Stimulated activated CD4-positive, alpha-beta T cell treated with anti-CD3 and anti-CD28 coated beads, TNF-alpha, amount 100 ng/mL, for 1 hour (primary cell): ENCODE measurements at regions not wholly inside any gene's neighbourhood (a gene's known extent, or its start where the extent isn't known, plus 50 kb on each side); places are given as distances from the start of the nearest gene placed in this dataset.
"Not testable (repeated sequence)": the region's sequence is repeated elsewhere in the genome, so short reads cannot be mapped to it uniquely, and the experiment has no call there.

Experiments used
- DNase-seq, 3 donors: peaks; one replicate each; pipeline ENCODE4 v3.0.0-alpha.2; 2020; ENCODE audit warnings: low read depth in 3 of 3, low spot score in 1 of 3

DNA sequence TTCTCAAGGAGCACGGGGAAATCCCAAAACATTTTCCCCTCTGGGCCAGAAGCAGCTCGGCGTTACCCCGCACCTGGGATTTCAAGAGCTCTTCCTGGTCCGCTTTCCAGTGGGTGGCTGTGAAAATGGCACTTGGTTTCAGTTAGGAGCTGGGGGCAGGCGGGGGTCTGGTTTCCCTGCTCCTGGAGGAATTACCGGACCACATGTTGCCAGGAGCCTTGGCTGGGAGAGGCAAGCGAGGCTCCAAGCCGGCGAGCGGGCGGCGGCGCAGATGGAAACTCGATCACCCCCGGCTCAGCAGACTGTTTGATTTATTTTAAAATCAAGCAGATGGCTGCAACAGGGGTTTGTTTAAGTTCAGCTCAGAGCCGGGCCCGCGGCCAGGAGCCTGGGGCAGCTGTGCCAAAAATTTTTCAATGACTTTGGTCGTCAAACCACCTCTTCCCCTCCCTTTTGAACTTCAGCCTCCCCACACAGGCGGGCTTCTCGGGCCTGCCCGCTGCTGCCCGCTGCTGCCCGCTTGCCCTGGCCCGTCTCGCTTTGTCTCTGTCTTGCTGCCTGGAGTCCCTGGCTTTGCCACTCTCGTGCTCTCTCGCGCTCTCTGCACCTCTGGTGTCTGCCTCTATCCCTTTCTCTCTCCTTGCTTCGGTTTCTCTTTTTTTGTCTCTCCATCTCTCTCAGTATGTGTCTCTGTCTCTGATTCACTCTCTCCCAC lies 108.0 kb upstream of the CIBAR2 start:
- DNase-seq = no peak

DNA sequence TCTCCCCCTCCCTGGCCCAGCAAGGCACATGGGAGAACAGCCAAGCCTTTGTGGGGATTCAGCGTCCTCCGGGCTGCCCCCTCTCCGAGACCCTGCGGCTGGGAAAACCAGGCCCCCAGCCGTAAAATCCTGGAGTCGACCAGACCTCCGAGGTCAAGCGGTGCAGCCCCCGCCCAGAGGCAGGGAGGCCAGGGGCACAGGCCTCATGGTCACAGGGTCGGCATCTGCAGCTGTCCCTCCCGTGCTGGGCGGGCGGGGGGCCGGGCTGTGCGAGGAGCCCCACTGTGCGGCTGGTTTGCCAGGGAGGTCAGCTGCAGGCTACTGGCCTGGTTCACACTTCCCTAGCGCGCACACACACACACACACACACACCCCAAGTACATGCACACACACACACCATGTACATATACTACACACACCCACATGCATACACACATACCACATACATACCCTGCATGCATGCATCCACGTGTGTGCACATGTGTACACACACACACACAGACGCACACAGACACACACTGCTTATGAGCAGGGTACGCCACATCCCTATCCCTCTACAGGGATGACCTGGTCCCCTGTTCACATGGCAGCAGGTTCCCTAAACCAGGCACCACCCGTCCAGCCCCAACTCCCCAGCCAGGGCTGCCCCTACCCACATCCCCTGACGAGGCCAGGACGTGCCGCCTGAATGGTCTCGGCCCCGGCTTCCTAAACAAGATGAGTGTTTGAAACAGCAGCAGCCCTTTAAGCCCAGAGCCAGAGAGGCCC lies 108.9 kb upstream of the CIBAR2 start:
- no peak for DNase-seq

DNA sequence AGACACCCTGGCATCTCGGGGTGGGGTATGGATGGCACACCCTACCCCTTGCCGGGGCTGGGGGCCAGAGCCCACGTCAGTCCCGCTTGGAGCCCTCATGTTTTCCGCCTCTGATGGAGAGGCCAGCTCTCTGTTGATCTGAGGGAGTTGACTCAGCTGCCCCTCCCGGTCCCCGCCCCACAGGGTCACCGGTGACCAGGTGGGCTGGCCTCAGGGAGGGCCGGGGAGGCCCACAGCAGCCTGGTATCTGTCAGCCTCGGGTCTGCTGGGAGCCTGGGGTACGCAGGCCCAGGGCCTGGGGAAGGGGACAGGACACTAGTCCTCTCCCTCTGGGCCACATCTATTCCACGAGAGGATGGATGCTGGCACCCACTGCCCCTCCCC lies 109.5 kb upstream of the CIBAR2 start:
- DNase-seq = no peak

DNA sequence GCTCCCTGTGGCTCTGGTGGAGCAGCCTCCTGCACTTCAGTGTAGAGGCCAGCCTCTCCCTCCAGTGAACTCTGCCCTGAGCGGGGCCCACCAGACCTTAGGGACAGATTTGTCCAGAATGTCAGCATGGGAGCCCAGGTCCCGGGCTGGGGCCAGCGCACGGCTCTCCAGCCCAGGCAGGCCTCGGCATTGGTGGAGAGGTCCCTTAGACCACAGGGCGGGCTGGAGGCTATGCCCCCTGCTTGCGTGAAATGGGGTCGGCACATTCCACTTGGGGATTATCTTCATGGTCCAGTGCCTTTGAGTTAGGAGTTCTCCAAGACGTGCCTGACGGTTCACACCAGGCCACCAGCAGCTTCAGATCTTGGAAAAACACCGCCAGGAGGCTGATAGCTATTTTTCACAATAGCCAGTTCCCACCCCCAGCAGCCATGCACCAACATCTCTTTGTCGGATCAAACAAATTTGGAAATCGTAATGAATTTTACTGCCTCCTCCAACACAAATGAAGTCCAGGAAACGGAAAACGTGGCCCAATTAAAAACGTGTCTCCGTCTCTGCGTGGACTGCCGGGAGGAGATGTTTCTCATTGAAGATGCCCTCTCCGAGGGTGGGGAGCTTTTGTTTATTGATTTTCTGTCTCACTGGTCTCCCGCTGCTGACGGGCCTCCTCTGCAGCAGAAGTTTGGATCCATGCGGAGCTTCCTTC lies 110.0 kb upstream of the CIBAR2 start:
- DNase-seq = no peak

DNA sequence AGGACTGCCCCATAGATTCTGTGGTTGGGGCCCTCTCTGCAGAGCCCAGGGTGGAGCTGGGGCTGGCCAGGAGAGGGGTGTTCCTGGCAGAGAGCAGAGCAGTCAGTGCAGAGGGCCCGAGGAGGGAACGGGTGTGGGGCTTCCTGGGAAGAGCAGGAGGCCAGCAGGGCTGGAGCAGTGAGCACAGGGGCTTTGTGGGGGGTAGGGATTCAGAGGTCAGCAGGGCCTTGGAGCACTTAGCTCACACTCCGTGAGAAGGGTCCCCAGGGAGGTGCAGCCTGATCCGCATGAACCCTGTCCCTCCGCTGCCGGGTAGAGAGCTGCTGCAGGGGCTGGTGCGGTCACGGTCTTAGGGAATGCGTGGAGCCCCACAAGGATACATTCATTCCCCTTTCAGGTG lies 113.0 kb upstream of the CIBAR2 start:
- DNase-seq = no peak

DNA sequence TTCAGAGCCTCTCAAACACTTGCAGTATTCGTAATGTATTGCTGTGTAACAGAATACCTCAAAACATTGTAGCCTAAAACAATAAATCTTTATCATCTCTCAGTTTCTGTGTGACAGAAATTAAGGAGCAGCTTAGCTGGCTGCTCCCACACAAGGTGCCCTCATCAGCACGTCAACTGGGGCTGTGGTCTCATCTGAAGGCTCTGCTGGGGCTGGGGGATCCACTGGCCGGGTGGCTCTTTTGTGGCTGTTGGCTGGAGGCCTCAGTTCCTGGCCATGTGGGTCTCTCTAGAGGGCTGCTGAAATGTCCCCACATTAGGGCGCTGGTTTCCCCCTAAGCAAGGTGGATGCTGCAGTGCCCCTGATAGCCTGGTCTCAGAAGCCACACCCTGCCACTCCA lies 113.4 kb upstream of the CIBAR2 start:
- no peak for DNase-seq

DNA sequence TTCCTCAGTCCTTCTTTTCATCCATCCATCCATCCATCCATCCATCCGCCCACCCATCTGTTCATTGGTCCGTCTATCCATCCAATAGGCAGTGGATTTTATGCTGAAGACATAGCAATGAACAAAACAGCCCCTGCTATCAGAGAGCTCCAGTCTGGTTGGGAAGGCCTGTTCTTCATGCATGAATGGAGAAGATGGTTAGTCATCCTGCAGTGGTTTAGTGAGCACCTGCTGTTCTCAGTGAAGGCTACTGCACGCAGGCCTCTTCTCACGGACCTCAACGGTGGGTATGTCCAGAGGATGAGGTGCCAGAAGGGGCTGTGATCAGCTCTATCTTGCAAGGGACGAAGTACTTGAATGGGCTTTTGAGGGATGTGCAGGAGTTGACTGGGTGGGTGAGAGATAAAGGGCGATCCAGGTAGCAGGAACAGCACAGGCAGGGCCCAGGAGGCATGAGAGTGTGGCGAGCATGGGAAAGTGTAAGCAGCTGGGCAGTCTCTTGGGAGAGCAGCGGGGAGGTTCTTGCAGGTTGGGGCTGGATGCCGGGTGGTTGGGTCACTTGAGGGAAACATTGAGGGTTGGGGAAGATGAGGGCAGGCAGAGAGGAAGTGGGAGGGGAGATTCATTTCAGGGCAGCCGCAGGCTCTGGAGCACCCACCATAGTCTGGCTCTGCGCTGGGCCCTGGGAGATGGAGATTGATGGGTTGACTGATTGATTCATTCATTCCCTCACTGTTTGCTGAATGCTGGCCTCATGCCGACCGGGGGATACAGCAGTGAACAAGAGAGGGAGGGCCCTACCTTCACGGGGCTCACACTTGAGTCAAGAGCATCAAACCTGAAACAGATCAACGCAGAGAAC lies 115.0 kb upstream of the CIBAR2 start:
- DNase-seq = no peak

DNA sequence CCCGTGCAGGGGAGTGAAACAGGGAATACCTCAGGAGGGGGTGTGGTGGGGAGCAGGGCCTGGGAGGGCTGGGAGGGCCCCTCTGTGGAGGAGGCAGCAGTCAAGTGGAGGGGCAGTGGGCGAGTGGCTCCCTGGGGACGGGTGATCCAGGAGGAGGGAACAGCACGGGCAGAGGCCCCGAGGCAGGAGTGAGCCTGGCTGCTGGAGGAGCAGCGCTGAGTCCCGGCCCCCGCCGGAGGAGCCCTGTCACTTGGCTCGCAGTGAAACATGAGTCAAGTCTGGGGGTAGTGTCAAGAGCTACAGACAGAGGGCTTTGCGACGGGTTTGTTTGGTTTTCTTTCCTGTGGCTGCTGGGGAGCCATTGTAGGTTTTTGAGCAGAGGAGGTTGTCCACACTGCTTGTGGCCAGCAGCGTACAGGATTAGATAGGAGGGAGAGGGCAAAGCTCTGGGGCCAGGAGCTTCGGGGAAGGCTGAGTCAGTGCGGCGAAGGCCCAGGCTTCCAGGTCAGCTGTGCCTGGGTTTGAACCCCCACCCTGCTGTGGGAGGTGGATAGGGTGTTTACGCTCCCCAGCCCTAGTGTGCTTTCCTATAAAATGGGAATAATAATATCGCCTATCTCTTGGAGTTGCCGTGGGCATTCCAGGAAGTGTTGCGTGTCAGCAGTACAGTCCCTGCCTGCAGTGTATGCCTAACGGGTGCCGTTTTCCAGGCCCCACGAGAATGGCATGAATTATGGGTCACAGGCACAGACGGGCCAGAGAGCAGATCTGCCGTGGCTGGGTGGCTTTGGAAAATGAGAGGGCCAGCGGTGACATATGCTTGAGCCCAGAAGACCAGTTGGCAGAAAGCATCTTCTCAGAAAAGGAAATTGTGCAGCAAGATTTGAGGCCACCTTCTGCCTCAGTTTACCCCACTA lies 115.9 kb upstream of the CIBAR2 start:
- no peak for DNase-seq

DNA sequence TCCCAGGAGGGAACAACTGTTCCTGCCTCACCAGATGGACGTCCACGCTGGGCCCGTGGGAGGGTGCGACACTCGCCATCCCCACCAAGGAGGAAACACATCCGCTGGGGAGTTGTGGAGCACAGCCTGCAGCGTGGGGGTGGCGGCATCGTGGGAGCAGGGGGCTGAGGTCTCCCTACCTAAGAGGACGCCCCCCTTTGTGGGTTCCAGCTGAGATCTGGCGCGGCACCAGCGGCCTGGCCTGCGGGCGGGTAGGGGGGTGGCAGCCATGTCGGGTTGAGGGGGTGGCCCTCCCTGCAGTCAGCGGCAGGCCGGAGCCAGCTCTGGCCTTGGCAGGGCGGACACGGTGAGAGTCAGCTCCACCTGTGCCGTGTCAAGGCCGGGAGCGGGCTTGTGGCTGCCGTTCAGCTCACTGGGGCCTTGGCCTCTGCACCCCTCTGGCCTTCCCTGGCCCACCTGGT lies 116.7 kb upstream of the CIBAR2 start:
- DNase-seq = no peak

DNA sequence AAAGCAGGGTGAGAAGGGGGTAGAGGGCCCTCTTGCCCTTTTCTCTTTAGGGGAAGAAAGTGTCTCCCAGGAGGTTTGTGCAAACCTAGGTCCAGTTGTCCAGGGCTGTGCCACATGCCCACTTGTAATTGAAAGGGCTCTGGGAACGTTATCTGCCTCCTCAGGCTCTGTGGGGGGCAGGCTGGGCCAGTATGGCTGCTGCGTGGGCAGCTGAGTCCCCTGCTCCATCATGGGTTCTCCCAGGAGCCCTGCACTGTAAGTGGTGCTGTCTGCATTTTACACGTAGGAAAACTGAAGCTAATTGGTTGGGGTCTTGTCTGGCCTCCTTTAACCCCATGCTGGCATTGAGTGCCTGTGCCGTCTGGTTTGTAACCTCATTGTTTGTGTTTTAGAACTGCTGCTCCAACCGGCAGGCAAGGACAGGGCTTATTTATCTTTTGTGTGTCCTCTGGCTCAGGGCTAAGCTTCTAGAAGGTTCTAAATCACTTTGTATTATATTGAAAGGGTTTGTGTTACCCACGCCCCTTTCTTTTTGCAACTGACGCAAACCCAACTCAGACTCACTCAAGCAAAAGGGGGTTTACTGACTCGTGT lies 117.7 kb upstream of the CIBAR2 start:
- DNase-seq = no peak

DNA sequence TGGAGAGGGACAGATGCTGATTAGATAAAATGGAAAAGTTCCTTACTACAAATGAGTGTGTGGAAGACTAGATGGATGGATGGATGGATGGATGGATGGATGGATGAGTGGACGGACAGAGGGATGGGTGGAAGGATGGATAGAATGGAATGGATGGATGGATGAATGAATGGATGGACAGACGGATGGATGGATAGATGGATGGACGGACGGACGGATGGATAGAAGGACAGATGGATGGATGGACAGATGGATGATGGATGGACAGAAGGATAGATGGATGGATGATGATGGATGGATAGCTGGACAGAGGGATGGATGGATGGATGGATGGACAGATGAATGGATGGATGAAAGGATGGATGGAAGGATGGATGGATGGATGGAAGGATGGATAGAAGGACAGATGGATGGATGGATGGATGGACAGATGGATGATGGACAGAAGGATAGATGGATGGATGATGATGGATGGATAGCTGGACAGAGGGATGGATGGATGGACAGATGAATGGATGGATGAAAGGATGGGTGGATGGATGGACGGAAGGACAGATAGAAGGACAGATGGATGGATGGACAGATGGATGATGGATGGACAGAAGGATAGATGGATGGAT lies 118.6 kb upstream of the CIBAR2 start:
- not testable (repeated sequence) for DNase-seq

DNA sequence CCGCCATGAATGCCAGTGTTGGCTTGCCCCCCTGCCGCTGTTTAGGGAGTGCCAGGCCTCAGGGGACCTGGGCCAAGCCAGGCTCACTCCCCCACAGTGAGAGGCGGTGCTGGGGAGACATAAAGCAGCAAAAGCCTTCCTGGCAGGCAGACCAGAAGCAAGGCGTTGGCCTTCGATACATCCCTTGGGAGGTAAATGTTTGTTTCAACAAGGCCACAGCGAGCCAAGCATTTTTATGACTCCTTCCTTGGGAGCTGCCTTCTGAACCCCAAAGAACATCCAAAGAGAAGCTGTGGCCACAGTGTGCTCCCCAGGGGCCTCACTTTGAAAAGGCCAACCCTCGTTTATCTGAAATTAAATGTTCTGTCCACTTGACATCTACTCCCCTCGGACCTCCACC lies 119.7 kb upstream of the CIBAR2 start:
- DNase-seq = no peak

DNA sequence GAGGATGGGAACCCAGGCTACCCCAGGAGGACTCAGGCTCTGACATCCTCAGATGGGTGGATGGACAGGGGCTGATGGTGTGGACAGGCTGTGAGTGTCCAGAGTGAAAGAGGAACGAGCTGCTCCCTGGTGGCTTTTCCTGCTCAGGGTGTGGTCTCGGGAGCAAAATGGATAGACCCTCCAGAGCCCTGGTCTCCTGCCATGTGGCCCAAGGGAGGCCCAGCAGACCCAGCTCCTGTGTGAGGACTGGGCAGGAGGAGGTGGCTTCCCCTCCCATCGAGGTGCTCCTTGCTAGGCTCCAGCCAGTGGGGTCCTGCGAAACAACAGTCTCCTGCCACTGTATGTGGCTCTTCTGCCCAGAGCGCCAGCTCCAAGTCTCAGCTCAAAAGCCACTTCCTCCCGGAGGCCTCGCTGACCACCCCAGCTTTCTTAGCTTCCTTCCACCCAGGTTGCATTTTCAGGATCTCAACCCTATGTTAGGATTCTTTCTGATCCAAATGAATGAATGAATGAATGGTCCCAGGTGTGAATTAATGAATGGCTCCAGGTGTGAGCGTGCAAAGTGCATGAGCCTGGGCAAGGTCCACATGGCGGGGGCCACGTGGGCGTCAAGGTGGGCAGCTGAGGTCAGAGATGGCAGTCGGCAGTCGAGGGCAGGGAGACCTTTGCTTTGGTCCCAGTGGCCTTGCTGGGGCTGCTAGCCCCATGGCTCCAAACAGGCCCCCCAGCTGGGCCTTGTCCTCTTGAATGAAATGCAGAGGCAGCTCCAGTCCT lies 120.3 kb upstream of the CIBAR2 start:
- DNase-seq = no peak

DNA sequence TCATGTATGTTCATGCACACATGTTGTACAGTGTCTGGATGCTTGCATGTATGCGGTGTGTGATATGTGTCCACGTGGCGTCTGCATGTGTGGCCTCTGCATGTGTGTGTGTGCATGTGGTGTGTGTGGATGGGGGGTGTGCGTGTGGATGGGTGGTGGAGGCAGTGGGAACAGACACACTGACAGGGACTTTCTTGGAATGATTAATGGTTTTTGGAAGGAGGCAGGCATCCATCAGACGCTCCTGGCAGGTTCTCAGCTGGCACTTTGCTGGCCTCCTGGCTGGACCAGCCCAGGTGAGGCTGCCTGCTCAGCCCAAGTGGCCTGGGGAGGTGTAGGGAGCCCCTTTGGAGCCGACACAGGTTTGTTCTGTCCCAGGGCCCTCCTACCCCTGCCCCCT lies 121.2 kb upstream of the CIBAR2 start:
- no peak for DNase-seq

DNA sequence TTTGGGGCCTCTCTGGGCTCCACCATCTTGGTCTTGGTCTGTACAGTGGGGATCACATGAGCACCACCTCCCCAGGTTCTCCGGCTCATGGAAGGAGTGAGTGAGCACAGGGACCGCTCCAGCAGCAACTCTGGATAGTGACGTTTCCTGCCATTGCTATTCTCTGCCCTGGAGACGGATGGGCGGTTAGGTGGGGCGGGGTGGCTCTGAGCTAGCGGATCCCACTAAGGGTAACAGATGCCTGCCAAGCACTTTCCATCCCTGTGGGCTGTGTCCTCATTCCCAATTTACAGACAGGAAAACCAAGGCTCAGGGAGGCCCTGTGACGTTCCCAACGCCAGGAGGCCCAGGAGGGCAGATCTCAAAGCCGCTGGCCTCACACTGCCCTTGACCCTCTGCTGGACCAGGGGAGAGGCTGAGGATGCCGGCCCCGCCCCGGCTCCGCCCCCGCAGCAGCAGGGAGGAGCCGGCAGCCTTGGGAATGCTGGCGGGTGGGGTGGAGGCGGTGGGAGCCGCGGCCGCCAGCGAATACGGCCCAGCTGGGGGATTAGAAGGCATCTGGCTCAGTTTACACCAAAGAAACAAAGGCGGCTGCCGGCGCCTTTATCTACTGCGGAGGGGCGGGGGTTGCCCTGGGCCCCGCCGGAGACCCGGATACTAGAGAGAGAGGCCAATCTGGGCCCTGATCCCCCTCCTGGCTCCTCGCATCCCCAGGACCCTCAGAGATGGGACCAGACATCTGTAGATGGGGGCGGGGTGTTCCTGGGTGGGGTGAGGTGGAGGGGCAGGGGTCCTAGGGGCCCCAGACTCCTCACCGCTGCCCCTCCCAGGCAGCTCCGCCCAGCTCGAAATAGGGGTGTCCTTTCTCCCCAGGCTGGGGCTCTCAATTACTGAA lies 122.3 kb upstream of the CIBAR2 start:
- no peak for DNase-seq

DNA sequence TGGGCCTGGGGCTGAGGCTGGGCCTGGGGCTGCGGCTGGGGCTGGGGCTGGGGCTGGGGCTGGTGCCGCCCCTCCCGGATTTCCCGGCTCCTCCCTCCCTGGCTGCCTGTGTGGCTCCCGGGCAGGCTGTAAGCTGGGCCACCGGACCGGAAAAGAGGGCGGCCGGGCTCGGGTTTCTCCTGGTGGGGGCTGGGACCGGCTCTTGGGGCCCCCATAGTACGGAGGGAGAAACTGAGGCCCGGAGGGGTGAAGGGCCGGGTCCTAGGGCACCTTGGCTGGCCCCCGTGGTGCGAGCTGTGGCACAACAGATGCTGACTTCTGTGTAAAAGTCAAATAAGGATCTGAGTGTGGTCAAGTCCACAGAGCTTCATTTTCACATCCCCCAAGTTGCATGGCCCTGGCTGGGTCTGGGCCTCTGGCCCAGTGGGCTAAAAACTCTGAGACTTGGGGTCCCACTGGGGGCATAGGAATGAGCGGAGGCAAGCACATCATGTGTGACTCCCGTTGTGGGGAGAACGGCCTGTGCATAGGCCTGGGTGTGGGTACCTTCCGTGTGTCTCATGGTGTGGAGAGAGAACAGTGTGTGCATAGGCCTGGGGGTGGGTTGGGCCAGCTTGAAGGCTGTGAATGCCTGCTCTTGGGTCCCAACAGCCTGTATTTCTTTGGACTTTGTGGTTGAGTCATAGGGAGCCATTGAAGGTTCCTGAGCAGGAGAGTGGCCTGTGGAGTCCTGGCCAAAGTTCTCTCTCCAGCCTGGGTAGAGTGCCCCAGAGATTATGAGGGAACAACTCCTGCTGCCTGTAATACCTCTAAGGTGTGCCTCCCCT lies 123.9 kb upstream of the CIBAR2 start:
- no peak for DNase-seq

DNA sequence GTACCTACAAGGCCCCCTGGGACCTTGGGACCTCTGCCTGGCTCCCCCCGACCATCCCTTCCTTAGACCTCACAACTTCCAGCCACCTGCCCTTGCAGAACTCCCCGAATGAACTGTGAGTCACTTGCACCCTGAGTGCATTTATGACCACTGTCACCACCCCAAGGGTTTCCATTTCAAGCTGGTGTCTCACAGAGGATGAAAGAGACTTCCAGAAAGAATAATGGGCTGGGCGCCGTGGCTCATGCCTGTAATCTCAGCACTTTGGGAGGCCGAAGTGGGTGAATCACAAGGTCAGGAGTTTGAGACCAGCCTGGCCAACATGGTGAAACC lies 124.5 kb upstream of the CIBAR2 start:
- DNase-seq = no peak
